Astrocyte of the spinal cord (primary cell): ENCODE measurements at regions not wholly inside any gene's neighbourhood (a gene's known extent, or its start where the extent isn't known, plus 50 kb on each side); places are given as distances from the start of the nearest gene placed in this dataset.
A peak's percentile ranks its signal among the peaks of the same experiment; 100 is the strongest.

ENCODE experiments used
- DNase-seq: peaks from one replicate; pipeline ENCODE4 v3.0.0; 2011; ENCODE audit warnings: low read depth, low spot score
- H3K4me3 ChIP-seq: 2 replicates; pipeline ENCODE4 v1.5.1; 2011; ENCODE audit warnings: low read depth, mild to moderate bottlenecking, low read length, moderate library complexity
- CTCF ChIP-seq: IDR thresholded peaks from 2 replicates; pipeline ENCODE4 v1.5.1; 2012; ENCODE audit warnings: low read depth, mild to moderate bottlenecking, low read length, inconsistent platforms
- in situ Hi-C: cut with HindIII; loops from 2 replicates; pipeline ENCODE4 v1.10.0; 2017; ENCODE audit warnings: low sequenced_read_pairs

DNA sequence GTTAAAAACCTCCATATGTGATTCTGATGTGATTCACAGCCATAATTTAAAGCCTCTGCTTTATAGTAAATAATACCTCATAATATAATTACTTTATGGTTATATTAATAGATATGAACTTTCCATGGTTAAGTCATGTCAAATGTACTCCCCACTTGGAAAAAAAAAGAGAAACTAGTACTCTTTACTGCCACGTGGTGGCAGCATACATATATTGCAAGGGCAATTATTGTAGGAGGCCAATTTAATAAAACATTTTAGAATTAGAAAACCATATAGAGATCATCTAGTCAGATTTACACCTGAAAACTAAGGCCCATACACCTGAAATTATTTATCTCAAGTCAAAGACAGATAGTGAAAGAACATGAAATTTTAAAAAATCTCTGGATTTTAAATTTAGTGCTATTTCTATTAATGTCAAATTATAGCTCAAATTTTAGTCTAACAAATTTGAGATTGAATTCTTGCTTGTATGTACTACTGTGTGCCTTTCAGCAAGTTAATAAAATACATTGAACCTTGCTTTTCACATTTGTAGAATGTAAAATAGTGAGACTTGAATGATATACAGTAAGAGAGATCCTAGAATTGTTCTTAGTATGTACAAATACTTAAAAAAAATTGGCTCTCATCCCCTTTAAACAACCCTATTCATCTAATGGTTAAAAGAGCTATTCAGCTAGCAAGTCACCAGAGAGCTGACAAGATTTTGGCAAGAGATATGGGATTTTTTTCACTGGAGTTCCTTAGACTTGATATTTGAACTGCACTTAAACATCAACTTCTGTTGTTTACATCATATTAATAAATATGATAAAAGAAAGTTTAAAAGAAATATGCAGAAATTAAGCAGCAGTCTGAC, 603.8 kb downstream of the TLE4 start:
- no peak overlapping the region for H3K4me3 ChIP-seq
- DNase-seq, result peak; percentile 67
- in situ Hi-C loops, result no loop called here
- TF ChIP-seq CTCF, result peak; percentile 72

DNA sequence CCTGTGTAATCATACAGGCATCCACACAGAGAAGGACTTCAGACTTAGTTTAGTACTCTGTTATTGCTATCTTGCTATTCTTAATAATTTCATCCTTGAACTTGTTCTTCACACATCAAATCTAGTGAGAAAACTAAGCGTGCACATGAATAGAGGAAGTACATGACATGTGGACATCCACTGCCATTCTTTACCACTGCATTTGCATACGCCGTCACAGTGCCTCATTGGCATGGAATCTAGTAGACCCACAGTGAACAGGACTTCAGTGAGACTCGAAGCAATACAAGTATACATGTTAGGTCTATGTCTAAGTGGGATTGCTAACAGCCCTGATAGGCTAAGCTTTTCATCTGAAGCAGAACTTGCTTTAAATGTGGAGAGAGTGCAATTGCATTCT, 592.1 kb downstream of the TLE4 start:
- no peak for DNase-seq
- no peak overlapping the region for H3K4me3 ChIP-seq
- TF ChIP-seq CTCF, result no peak
- in situ Hi-C loops, result no loop called here

- no peak for TF ChIP-seq CTCF
- in situ Hi-C loops, result no loop called here
- H3K4me3 ChIP-seq, result no peak overlapping the region
- no peak for DNase-seq
These were observed 586.9 kb downstream of the TLE4 start for GRCh38 chr9:80158554-80159170.

GRCh38 chr9:80158131-80158530, 586.4 kb downstream of the TLE4 start:
- in situ Hi-C loops, result no loop called here
- H3K4me3 ChIP-seq, result no peak overlapping the region
- TF ChIP-seq CTCF, result no peak
- DNase-seq, result no peak

DNA sequence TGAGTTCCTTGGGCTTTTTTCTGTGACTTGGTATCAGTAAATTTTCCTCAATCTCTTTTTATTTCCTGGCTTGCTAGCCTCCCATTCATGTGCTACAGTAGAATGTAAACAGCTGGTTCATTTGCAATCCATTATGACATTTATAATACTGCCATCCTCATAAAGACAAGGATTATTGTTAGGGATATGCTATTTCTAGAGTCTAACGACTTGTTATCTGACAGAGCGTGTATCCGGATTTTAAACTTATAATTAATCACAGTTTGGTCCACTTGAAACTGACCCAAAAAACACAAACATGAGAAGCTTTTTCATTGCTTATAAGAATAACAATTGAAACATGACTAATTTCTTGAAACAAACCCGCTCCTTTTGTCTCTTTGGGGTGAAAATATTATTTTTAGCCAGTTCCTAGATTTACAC, 585.8 kb downstream of the TLE4 start:
- no peak for TF ChIP-seq CTCF
- DNase-seq, result peak; percentile 67
- no peak overlapping the region for H3K4me3 ChIP-seq
- in situ Hi-C loops, result no loop called here

DNA sequence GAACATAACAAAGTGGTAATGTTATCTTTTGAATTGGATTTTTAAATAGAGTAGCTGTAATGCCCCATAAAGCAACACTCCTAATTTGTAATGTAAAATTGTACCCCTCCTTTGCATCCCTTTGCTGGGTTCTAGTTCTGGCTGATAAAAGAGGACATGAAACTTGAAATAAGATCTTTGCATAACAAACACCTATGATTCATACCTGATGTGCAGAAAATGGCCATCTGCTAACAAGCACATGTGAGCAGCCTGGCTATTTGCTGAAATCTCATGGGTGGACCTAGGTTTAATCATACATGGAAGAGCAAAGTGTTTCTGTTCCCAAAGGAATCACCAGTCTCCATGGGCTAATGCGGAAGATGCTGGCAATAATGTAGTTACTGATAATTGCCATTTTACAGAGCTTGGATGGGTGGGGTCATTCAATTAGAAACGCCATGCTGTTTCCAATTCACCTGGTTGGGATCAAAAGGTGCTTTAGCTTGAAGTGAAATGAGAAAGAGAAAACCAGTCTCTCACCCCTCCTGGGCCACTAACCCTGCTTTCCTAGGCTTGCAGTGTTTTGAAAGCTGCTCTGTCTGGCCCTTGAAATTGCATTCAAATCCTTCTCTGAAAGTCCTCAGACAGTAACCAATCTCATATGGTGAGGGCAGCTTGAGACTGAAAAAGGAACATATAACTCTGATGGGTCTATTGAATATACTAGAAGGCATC, 585.1 kb downstream of the TLE4 start:
- no peak for TF ChIP-seq CTCF
- H3K4me3 ChIP-seq, result no peak overlapping the region
- peak; percentile 10 for DNase-seq
- in situ Hi-C loops, result no loop called here
